ENCODE measurements at regions not wholly inside any gene's neighbourhood (a gene's known extent, or its start where the extent isn't known, plus 50 kb on each side); places are given as distances from the start of the nearest gene placed in this dataset.

DNA sequence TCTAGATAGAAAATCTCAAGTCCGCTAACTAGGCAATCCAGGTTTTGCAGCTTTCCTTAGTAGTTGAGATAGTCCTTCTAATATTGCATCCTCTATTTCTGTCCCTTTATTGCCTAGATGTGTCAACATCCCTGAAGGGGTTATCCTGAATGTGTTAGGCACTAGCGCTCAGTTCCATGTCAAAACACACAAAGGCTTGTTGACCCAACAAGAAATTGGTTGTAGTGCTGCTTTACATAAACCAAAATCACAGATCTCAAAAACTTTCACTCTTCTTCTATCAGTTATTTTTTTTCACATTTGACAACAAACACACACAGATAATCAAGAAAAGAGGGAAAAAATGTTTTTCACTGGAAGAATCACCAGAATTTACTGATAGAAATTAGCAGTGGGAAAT lies 51.4 kb upstream of the SOX2 start:
- DNase-seq, result no peak

GRCh38 chr3:181637456-181637855 lies 74.3 kb upstream of the SOX2 start:
- no peak for DNase-seq

GRCh38 chr3:181637056-181637455 lies 74.7 kb upstream of the SOX2 start:
- peak; percentile 60 to 89 for DNase-seq

DNA sequence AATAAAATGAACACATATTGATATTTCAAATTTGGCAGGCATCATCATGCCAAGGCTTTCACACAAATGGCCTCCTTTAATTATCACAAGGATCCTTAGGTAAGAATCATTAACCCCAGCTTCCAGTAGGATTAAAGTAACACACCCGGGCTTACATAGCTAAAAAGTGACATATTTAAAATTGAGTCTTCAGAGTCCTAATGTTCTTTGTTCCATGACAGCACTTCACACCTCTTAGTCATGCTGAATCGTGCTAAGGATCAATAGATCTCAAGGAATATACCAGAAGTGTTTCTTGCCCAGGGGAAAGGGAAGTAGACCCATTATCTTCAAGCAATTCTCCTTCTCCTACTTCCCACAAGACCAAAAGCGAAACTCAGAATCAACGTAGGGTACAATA lies 76.6 kb upstream of the SOX2 start:
- DNase-seq, result no peak

- DNase-seq, result no peak
Measured at GRCh38 chr3:181633556-181633955, 78.2 kb upstream of the SOX2 start.

- no peak for DNase-seq
Measured at GRCh38 chr3:181631901-181632300, 79.8 kb upstream of the SOX2 start.

- DNase-seq, result no peak
Measured at GRCh38 chr3:181630853-181631252, 80.9 kb upstream of the SOX2 start.

- no peak for DNase-seq
Measured at GRCh38 chr3:181629711-181630110, 82.0 kb upstream of the SOX2 start.

- DNase-seq, result no peak
Measured at GRCh38 chr3:181629029-181629428, 82.7 kb upstream of the SOX2 start.

DNA sequence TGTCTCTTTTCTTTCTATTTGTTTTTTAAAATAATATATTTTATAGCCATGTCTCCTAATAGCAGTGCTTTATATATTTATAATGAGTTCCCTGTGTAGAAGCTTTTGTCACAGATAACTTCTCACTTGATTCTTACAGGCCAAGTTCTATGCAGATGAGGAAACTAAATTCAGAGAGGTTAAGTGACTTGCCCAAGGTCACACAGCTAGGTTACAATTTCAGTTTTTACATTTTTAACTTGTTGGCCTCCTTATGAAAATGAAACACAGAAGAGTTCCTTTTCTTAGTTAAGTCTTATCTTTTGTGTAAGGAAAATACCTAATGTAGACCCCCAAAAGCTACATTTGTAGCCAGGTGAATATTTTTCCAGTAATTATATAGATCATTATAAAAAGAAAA lies 83.3 kb upstream of the SOX2 start:
- DNase-seq, result no peak

GRCh38 chr3:181626036-181626435 lies 85.7 kb upstream of the SOX2 start:
- no peak for DNase-seq

DNA sequence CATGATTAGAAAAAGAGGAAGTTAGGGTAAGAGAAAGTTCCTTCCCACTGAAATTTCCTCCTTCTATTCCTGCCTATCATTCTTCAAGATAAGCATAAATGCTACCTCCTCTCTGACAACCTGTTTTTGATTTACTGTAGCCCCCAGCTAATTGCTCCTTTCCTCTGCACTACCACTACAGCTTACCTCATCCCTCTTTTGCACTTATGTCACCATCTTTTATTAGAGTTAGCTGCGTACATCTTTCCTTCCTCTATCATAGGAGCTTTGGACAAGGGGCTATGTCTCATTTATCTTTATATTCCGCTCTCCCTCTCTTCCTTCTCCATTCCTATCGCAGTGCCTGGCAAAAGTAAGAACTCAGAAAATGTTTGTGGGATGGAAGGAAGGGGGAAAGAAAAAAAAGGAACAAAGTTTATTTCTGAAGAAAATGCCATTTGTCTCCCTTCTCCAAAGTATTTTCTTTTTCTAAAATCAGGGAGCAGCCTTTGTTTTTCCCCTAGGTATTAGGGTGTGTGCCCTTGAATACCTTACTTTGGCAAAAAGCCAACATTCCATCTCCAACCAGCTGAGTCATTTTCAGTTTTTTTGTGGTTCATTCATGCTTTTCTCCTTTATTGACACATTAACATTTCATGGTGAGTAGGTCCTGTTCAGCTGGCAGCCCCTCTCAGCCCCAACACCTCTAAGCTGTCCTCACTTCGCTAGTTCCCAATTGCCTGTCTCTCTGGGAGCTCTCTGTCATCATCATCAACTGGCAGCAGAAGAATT lies 87.6 kb upstream of the SOX2 start:
- no peak for DNase-seq

GRCh38 chr3:181622365-181622764 lies 89.4 kb upstream of the SOX2 start:
- DNase-seq, result no peak

DNA sequence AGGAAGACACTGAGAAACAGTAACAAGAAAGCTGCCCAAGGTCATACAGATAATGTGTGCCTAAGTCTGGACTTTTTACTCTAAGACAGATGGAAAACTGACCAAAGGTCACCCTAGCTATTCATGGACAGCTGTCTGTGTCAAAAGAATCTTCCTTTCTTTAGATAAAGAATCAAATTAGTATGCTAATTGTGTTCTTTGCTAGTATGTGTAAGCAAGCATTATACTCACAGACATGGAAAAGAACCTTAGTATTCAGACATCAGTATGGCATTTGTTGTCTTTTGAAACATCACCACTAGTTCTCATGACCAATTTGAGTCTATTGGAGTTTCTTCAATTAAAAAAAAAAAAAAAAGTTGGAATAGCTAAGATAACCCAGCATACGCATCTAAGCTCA lies 91.8 kb upstream of the SOX2 start:
- DNase-seq, result no peak

DNA sequence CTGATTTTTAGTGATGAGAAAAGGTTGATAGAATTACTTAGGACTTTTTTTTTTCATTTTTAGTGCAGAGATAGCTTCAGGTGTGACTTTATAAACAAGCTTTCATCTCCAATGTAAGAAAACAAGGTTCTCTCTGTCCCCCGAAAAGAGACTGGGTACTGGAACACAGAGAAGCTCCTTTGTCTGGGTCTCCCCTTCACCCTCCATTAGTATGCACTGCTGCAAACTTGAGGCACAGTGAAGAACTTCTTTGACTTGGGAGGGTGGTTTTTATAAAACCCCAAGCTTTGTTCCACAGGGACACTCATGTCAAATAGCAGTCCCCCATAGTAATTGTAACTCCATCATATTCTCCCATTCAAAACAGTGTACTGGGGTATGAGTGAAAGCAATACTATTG lies 93.5 kb upstream of the SOX2 start:
- DNase-seq, result no peak

GRCh38 chr3:181616088-181617070 lies 95.3 kb upstream of the SOX2 start:
- DNase-seq, result peak; percentile 83 to 96

- DNase-seq, result no peak
Measured at GRCh38 chr3:181615666-181616065, 96.1 kb upstream of the SOX2 start.

DNA sequence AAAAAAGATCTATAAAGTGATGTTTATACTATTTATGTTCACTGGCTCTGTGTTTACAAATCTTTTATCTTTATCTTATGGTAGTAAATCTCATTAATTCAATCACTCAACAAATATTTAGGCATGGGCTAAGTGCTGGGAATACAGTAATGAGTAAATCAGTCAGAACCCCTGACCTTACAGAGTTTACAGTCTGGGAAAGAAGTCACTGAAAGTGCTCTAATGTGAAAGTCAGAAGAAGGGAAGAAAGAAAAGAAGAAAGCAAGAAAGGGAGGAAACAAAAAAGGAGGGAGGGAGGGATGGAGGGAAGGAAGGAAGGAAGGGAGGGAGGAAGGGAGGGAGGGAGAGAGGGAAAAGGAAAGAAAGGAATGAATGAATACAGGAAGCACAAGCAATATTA lies 96.8 kb upstream of the SOX2 start:
- DNase-seq, result no peak

- no peak for DNase-seq
Measured at GRCh38 chr3:181613813-181614212, 97.9 kb upstream of the SOX2 start.

DNA sequence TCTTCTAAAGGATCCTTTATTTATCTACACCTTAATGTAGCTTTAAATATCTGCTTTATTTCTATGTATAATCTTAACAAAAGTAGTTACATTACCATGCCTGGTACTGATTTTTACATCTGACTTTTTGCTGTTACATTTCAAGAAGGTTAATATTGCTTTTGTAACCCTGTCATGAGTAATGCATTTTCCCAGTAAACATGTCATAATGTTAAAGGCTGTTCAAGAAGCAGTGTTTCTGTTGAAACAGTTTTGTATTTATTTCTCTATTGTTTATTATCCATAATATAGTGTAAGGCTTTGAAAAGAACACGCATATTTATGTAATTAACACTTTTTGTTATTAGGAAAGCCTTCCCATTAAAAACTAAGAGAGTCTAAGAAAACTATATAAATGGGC lies 98.5 kb upstream of the SOX2 start:
- DNase-seq, result no peak

DNA sequence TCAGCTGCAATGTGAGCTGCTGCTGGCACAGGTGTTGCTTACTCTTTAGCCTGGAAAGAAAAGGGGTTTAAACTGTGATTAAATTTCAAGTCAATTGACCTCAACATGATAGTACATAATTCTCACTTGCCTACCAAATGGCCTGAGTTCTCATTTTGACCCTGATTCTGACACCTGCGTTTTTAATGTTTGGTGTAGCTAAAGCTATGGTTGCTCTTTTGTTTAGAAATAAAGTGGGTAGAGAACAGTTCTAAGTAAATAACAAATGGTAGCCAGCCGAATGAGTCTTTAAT lies 100.8 kb upstream of the SOX2 start:
- peak in 1 of 2 experiments; percentile 67 for DNase-seq

DNA sequence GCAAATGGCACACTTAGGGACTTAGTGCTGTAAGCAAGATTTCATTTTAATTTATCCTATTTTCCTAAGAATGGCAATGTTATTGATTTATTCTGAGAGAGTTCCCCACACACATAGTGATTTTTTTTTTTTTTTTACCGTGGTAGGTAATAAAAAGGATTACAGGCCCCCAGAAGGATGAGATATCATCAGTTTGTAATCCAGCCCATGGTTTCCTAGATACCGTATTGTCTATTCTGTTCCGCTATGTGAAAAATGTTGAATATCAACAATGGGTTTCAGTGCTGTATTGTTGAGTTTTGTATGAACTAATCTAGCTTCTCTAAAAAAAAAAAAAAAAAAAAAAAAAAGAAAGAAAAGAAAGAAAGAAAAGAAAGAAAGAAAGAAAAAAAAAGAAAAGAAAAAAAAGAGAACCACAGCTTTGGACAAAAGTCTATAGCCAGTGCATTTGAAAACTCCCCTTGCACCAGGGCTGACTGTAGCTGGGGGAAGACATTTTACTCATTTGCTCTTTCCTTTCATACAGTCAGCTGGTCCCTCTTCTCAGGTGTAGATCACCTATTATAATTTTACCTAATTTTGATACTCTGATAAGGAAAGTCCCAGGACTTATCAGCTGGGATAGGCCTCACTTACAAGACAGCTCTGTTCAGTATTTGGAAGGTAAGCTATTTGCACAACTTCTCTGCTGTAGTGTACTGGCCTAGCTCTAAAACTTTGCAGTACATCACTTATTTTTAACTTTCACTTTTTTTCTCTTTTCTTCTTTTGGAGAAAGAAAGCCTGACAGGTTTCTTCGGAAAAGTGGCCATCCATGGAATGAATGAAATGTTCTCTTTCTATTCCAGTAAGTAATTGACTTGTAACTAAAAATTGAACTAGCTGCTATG lies 101.4 kb upstream of the SOX2 start:
- DNase-seq, result no peak

DNA sequence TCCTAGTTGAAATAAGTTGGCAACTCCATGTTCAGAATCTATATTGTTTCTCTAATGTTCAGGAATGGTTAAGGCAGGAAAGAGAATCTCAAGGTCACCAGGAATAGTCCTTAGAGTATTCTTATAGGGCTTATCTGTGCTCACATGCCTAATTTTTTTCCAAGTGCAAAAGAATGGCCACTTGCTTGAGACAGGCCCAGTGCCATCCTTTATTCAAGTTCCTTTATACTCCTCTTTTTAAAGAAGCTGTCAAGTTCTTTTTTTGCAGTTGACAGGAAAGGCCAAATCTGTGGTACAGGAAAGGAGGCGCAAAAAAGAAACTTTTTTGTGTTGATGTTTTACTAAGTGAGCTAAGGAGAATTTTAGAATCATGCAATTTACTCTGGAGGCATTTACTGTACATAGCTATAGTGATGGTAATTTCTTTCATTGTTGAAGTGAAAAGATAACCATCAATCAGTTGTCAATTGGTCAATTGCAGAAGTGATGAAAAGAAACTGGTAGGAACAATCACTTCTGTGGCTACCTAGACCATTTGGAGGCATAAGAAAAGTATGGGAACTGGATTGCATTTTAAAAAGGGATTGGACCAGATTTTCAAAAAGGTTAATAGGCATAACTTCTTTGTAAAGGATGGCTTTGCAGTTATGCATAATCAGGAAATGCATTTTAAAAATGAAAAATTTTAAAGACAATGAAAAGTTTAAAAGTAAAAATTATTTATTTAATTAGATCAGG lies 102.5 kb upstream of the SOX2 start:
- DNase-seq, result no peak
